K562 (cell line): ENCODE measurements at regions not wholly inside any gene's neighbourhood (a gene's known extent, or its start where the extent isn't known, plus 50 kb on each side); places are given as distances from the start of the nearest gene placed in this dataset.

Experiments used
- CREBBP ChIP-seq: IDR thresholded peaks from one replicate; pipeline ENCODE4 v1.6.1; 2012; ENCODE audit warnings: low read depth, mild to moderate bottlenecking, control low read depth, inconsistent platforms, low read length
- EP300 ChIP-seq: IDR thresholded peaks from 2 replicates; pipeline ENCODE4 v1.6.1; 2012; ENCODE audit warnings: low read length, improper control_type of control experiment
- ETV5 ChIP-seq: sonication (generic); formaldehyde crosslinking; IDR thresholded peaks from 2 replicates; pipeline ENCODE4 v1.4.0; 2020; ENCODE audit warnings: low read depth, mild to moderate bottlenecking, missing genetic modification reagents
- GMEB1 ChIP-seq: fragments of 250-450 bp; sonication (Bioruptor Pico); IDR thresholded peaks from 2 replicates; pipeline ENCODE4 v1.4.0; 2020; ENCODE audit warnings: mild to moderate bottlenecking
- HDAC1 ChIP-seq, 2 experiments: fragments of 450-650 bp; IDR thresholded peaks; 2 replicates each; pipeline ENCODE4 v1.6.1; 2016 to 2017; ENCODE audit warnings: inconsistent platforms in 1 of 2, mild to moderate bottlenecking in 1 of 2, moderate library complexity in 1 of 2
- HLTF ChIP-seq: fragments of 450-650 bp; IDR thresholded peaks from 2 replicates; pipeline ENCODE4 v1.6.1; 2016
- HMBOX1 ChIP-seq: sonication (generic); IDR thresholded peaks from 2 replicates; pipeline ENCODE4 v1.6.1; 2016
- LCOR ChIP-seq: sonication (generic); formaldehyde crosslinking; IDR thresholded peaks from 2 replicates; pipeline ENCODE4 v1.8.0; 2022; ENCODE audit warnings: mild to moderate bottlenecking, missing genetic modification reagents
- MEIS2 ChIP-seq: fragments of 450-650 bp; IDR thresholded peaks from 2 replicates; pipeline ENCODE4 v1.6.1; 2014; ENCODE audit warnings: mild to moderate bottlenecking; ENCODE audit not compliant: partially characterized antibody
- NBN ChIP-seq: fragments of 450-650 bp; IDR thresholded peaks from 2 replicates; pipeline ENCODE4 v1.6.1; 2016; ENCODE audit warnings: low read depth, mild to moderate bottlenecking
- NRF1 ChIP-seq, 2 experiments: fragments of 450-650 bp; IDR thresholded peaks in 1 of 2; conservative IDR thresholded peaks in 1 of 2; 2 replicates each; pipeline ENCODE4 v1.6.1; 2014; ENCODE audit warnings: mild to moderate bottlenecking in 2 of 2
- NUFIP1 ChIP-seq: fragments of 450-650 bp; IDR thresholded peaks from 2 replicates; pipeline ENCODE4 v1.6.1; 2018; ENCODE audit not compliant: partially characterized antibody
- RBFOX2 ChIP-seq: fragments of 200-400 bp; formaldehyde crosslinking; IDR thresholded peaks from 2 replicates; pipeline ENCODE4 v1.6.1; 2017; ENCODE audit warnings: low read depth, mild to moderate bottlenecking, low read length, moderate library complexity
- SMAD2 ChIP-seq: fragments of 150-350 bp; IDR thresholded peaks from 2 replicates; pipeline ENCODE4 v1.6.1; 2014; ENCODE audit warnings: low read depth, mild to moderate bottlenecking, low read length
- TAF7 ChIP-seq: fragments of 450-650 bp; IDR thresholded peaks from 2 replicates; pipeline ENCODE4 v1.6.1; 2016; ENCODE audit warnings: missing genetic modification characterization, missing compliant biosample characterization
- ZFPM2 ChIP-seq: fragments of 250-450 bp; sonication (Bioruptor Pico); IDR thresholded peaks from 2 replicates; pipeline ENCODE4 v1.5.1; 2022; ENCODE audit warnings: mild to moderate bottlenecking
- ZFX ChIP-seq: sonication (generic); formaldehyde crosslinking; IDR thresholded peaks from 2 replicates; pipeline ENCODE4 v1.8.0; 2022; ENCODE audit warnings: mild to moderate bottlenecking, missing genetic modification reagents, moderate library complexity
- ZHX1 ChIP-seq: fragments of 150-350 bp; conservative IDR thresholded peaks from 2 replicates; pipeline ENCODE4 v1.6.1; 2014; ENCODE audit warnings: low read length
- ZNF224 ChIP-seq: sonication (generic); formaldehyde crosslinking; IDR thresholded peaks from 2 replicates; pipeline ENCODE4 v1.8.0; 2022; ENCODE audit warnings: mild to moderate bottlenecking, missing genetic modification reagents
- ZNF324 ChIP-seq: fragments of 250-450 bp; sonication (Bioruptor Pico); IDR thresholded peaks from 2 replicates; pipeline ENCODE4 v1.4.0; 2020; ENCODE audit warnings: mild to moderate bottlenecking
- ZNF584 ChIP-seq: fragments of 200-800 bp; sonication (Bioruptor generic); IDR thresholded peaks from 2 replicates; pipeline ENCODE4 v1.6.1; 2016; ENCODE audit warnings: low read depth, mild to moderate bottlenecking, missing genetic modification characterization, missing compliant biosample characterization

- peak; percentile 51 to 52; a peak in 3 of 4 replicates for TF ChIP-seq NRF1 (conservative IDR thresholded peaks at IDR 0.05 in 1 of 2, IDR thresholded peaks at IDR 0.05 in 1 of 2)
- no peak for TF ChIP-seq ZFPM2 (CRISPR knock-in tag)
- 0 out of 2 replicates have a peak, but pooled peaks have one; percentile 40 for TF ChIP-seq TAF7
- peak; percentile 77 to 98; a peak in 3 of 4 replicates for TF ChIP-seq HDAC1 (IDR thresholded peaks at IDR 0.05)
- peak; percentile 83 for TF ChIP-seq ZFX
- peak; percentile 59; the same call in 1 of the 2 replicates for TF ChIP-seq LCOR (CRISPR knock-in tag)
- TF ChIP-seq HMBOX1 = peak; percentile 15; the same call in 1 of the 2 replicates
- peak; percentile 92 for TF ChIP-seq ETV5 (CRISPR knock-in tag)
- peak; percentile 81 for TF ChIP-seq MEIS2
- TF ChIP-seq RBFOX2 = peak; percentile 47
- TF ChIP-seq ZNF324 = 0 out of 2 replicates have a peak, but pooled peaks have one; percentile 29
- no peak for TF ChIP-seq ZHX1
- peak; percentile 69; the same call in 1 of the 2 replicates for TF ChIP-seq ZNF584 (CRISPR knock-in tag)
- no peak for TF ChIP-seq SMAD2
- peak; percentile 98 for TF ChIP-seq NBN
- TF ChIP-seq HLTF = peak; percentile 95
- peak; percentile 32; the same call in 1 of the 2 replicates for TF ChIP-seq ZNF224
- TF ChIP-seq CREBBP = no peak
- TF ChIP-seq NUFIP1 = no peak
- no peak; the same call in 1 of the 2 replicates for TF ChIP-seq GMEB1 (CRISPR knock-in tag)
- TF ChIP-seq EP300 = peak; percentile 87
Observed at GRCh38 chr6:37083243-37084138, 78.0 kb downstream of the FGD2 start (continued).
